HK-2 (cell line): ENCODE measurements at regions not wholly inside any gene's neighbourhood (a gene's known extent, or its start where the extent isn't known, plus 50 kb on each side); places are given as distances from the start of the nearest gene placed in this dataset.
"Not testable (repeated sequence)": the region's sequence is repeated elsewhere in the genome, so short reads cannot be mapped to it uniquely, and the experiment has no call there.

ENCODE experiments used
- DNase-seq: peaks from one replicate; pipeline ENCODE4 v3.0.0-alpha.2; 2018; ENCODE audit not compliant: unreplicated experiment

GRCh38 chr5:145110181-145110580 lies 725.0 kb downstream of the PRELID2 start:
- no peak for DNase-seq

- no peak for DNase-seq
Measured at GRCh38 chr5:145105384-145105783, 729.8 kb downstream of the PRELID2 start.

GRCh38 chr5:145104106-145104505 lies 731.0 kb downstream of the PRELID2 start:
- DNase-seq: no peak

GRCh38 chr5:145101246-145101645 lies 733.9 kb downstream of the PRELID2 start:
- no peak for DNase-seq

DNA sequence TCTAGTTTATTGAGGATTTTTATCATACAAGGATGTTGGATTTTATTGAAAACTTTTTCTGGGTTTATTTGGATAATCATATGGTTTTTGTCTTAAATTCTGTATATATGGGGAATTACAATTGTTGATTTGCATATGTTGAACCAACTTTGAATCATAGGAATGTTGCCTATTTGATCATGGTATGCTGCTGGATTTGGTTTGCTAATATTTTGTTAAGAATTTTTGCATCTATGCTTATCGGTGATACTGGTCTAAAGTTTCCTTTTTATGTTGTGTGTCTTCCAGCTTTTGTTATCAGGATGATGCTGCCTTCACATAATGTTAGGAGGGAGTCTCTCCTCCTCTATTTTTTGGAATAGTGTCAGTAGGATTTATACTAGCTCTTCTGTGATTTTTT lies 745.0 kb downstream of the PRELID2 start:
- DNase-seq: no peak

- no peak for DNase-seq
Measured at GRCh38 chr5:145084834-145085233, 750.3 kb downstream of the PRELID2 start.

DNA sequence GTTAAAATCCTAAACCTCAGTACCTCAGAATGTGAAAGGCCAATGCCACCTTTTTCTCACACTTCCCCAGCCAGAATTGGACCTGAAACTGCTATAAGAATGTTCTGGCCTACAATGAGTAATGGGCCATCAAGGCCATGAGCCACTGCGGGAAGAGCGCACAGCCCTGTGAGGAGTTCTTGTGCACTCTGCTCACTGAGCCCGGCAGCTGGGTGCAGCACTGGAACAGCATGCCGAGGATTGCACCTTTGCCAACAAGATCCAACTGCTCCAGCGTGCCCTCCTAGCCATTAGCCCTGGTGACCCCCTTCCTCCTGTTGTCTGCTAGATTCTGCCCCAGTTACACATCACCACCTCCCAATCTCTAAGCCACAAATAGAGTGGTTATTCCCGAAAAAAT lies 758.1 kb downstream of the PRELID2 start:
- no peak for DNase-seq

DNA sequence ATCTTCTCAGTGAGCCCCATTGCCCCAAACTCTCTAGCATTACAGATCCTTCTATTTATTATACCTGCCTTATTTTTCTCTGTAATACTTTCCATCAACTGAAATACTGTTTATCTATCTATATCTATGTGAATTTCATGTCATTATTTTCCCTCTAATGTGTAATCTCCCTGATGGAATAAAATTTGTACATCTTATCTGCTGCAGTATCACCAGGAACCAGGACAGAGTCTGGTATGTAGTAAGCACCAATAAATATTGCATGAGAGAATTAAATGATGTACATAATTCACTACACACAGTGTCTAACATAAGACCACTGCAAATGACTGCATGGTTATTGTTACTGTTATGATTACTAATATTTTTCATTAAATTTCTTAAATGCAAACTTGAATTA lies 759.1 kb downstream of the PRELID2 start:
- DNase-seq: no peak

GRCh38 chr5:145072889-145073288 lies 762.3 kb downstream of the PRELID2 start:
- no peak for DNase-seq

DNA sequence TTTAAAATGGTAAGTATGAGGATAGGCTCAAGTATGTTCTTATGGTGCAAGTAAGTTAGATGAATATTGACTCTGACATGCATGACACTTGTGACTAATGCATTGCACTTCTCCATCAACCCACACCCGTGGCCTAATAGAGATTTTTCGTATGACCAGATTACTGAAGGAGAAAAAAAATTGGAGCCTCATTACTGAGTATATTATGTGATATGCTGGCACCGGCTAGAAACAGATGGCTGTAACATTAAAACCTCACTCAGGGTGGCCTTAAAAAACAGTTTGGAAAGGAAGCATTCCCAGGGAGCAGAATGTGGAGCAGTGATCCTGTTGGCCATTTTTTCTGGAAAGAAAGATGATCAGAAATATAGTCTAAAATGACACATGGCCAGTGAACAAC lies 766.4 kb downstream of the PRELID2 start:
- DNase-seq: no peak

DNA sequence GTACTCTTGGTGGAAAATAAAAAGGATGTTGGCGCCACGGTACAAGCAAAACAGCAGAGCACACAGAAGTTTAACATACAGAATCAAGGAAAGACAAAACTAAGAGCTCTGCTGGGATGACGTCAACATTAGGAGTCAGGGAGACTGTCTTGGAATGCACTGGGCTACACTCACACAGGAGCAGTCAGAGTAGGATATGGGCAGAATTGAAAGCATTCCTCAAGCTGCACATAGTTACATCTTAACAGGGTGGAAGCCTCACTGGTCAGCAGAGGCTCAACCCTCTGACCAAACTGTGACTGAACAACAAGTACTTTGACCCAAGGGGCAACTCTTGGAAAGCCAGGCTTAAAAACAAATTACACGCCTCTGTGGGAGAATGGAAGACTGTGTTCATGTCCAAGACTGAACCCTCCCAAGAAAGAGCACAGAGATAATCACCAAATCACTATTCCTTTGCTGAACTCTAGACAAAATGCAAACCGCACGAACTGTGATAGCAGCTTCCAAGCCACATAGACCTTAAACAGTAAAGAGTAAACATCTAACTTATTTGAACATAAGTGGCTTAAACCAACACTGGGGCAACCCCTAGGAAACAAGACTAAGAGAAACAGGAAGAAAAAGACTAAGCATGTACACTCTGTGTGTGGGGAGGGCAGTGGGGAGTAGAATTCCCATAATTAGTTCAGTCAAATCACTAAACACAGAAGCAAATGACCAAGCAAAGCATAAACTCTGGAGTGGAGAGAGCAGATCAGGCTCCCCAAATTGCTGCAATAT lies 772.7 kb downstream of the PRELID2 start:
- no peak for DNase-seq

- no peak for DNase-seq
Measured at GRCh38 chr5:145056800-145057199, 778.3 kb downstream of the PRELID2 start.

GRCh38 chr5:145050181-145050580 lies 785.0 kb downstream of the PRELID2 start:
- DNase-seq: no peak

DNA sequence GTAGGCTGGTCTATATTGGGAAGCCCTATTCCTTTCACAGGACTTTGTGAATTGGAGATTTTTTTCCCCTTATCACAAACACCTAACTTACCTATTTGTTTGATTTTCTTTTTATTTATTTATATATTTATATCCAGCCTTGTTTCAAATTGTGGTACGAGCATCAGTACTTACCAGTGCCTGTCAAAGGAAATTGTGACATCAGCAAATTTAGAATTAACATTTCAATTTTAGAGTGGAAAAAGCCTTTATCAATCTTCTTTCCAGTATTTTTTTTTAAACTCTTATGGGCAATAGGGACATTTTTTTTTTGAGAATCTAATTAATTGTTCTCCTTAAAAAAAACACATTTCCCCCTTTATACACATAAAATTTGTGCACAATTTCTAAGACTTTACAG lies 790.2 kb downstream of the PRELID2 start:
- no peak for DNase-seq

- DNase-seq: no peak
Measured at GRCh38 chr5:145028626-145029025, 806.5 kb downstream of the PRELID2 start.

GRCh38 chr5:145027286-145027685 lies 807.9 kb downstream of the PRELID2 start:
- no peak for DNase-seq

GRCh38 chr5:145025775-145026174 lies 809.4 kb downstream of the PRELID2 start:
- DNase-seq: no peak

- DNase-seq: no peak
Measured at GRCh38 chr5:145015146-145015545, 820.0 kb downstream of the PRELID2 start.

DNA sequence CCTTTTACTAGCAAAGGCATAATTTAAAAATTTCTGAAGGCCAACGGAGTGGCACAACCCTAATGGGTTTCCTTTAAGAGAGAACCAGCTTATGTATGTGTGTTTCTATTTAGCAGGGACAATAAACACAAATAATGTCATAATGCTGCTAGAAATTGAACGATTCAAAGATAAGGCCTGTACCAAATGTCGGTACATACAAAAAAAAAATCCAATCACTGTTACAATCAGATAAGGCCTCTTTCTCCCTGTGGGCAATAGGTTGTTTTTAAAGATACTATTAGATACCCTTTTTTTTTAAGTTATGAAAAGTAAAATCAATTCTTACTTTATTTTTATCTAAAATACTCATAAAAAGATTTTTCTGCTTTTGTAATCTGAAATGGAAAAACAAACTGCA lies 821.0 kb downstream of the PRELID2 start:
- DNase-seq: no peak

DNA sequence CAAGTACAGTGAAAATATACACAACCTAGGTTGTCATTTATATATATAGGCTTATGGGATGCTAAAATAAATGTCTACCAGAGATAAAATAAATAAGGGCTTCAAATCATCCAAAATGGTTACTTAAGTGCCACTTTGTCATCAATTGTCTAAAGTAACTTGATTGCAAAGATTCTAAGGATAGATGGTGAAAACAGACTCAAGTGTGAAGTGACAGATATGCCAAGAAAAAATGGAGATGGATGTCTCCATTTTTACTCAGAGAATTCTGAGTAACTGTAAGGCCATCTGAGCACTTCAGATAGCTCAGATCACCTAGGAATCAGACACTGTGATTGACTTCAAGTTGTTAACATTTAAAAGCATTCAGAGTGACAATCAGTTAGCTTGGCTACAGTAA lies 824.3 kb downstream of the PRELID2 start:
- DNase-seq: no peak

GRCh38 chr5:145008876-145009530 lies 826.1 kb downstream of the PRELID2 start:
- no peak for DNase-seq

GRCh38 chr5:144994356-144994755 lies 823.7 kb downstream of the KCTD16 start:
- DNase-seq: not testable (repeated sequence)

DNA sequence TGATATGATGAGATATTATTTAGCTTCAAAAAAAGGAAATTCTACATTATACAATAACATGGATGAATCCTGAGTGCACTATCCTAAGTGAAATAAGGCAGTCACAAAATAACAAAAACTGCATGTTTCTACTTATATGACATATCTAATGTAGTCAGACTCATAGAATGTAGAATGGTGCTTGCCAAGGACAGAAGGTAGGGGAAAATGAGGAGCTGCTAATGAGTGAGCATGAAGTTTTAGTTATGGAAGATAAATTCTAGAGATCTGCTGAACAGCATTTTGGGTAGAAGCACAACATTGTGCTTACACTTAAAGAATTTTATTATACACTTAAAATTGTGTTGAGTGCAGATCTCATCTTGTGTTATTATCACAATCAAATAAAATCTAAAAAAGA lies 812.4 kb downstream of the KCTD16 start:
- DNase-seq: no peak
